ENCODE measurements at regions not wholly inside any gene's neighbourhood (a gene's known extent, or its start where the extent isn't known, plus 50 kb on each side); places are given as distances from the start of the nearest gene placed in this dataset.

GRCh38 chr7:16130111-16131110, 290.9 kb downstream of the CRPPA start:
- peaks cover 0 to 20% (median 3%) of the 10 kb centered on the region in 4 donors for H3K4me1 ChIP-seq
- no peaks in the 10 kb centered on the region for H3K27me3 ChIP-seq
- intact Hi-C loops (cut with DNase I; ENCODE audit: low total_unique reads) = no loop called here
- no peaks in the 10 kb centered on the region for H3K36me3 ChIP-seq
- TF ChIP-seq, protein P1, sequence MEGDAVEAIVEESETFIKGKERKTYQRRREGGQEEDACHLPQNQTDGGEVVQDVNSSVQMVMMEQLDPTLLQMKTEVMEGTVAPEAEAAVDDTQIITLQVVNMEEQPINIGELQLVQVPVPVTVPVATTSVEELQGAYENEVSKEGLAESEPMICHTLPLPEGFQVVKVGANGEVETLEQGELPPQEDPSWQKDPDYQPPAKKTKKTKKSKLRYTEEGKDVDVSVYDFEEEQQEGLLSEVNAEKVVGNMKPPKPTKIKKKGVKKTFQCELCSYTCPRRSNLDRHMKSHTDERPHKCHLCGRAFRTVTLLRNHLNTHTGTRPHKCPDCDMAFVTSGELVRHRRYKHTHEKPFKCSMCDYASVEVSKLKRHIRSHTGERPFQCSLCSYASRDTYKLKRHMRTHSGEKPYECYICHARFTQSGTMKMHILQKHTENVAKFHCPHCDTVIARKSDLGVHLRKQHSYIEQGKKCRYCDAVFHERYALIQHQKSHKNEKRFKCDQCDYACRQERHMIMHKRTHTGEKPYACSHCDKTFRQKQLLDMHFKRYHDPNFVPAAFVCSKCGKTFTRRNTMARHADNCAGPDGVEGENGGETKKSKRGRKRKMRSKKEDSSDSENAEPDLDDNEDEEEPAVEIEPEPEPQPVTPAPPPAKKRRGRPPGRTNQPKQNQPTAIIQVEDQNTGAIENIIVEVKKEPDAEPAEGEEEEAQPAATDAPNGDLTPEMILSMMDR (IDR thresholded peaks at IDR 0.05) = no peak
- peaks cover 4 to 12% (median 5%) of the 10 kb centered on the region in 3 donors for H3K9me3 ChIP-seq
- no peak for DNase-seq
- peak overlapping the region in 1 of 2 donors; percentile 1 for H3K27ac ChIP-seq
- no peak overlapping the region for H3K4me3 ChIP-seq

- peak overlapping the region in 1 of 2 donors; percentile 1 for H3K27ac ChIP-seq
- TF ChIP-seq, protein P1 (IDR thresholded peaks at IDR 0.05) = no peak
- H3K4me1 ChIP-seq = peaks cover 0 to 20% (median 3%) of the 10 kb centered on the region in 4 donors
- H3K27me3 ChIP-seq = no peaks in the 10 kb centered on the region
- no peaks in the 10 kb centered on the region for H3K36me3 ChIP-seq
- H3K9me3 ChIP-seq = peaks cover 4 to 12% (median 5%) of the 10 kb centered on the region in 3 donors
- H3K4me3 ChIP-seq = no peak overlapping the region
- DNase-seq = no peak
- intact Hi-C loops (cut with DNase I; ENCODE audit: low total_unique reads) = no loop called here
Observed at GRCh38 chr7:16129431-16130110, 291.8 kb downstream of the CRPPA start.

DNA sequence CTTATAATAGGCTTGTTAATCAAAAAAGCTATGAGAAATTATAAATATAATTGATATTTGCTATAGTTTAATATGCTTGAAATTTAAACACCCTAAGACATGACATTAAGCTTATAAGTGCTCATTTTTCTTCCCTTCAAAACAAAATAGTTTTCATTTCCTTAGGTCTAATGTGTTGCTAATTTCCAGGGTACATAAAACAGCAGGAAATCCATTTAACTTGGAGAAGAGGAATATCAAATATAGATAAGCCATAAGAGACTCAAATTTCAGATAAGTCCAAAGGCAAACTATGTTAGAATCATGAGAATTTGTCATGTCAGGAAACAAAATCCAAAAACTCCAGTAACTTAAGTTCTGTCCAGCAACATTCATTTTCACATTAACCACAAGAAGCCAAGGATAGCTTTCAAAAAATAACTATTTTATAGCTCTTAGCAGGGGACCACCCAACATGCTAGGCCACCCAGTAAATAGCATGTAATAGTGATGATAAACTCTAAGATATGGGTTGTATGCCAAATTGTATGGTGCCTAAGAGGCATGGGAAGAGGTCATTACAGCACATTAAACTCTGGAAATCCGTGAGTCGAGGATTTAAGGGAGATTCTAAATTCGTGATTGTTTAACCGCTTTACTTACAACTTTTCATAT, 298.1 kb downstream of the CRPPA start:
- no peak overlapping the region for H3K27ac ChIP-seq
- H3K4me3 ChIP-seq = no peak overlapping the region
- H3K36me3 ChIP-seq = no peaks in the 10 kb centered on the region
- no peaks in the 10 kb centered on the region for H3K4me1 ChIP-seq
- H3K9me3 ChIP-seq = peaks cover 4 to 11% (median 5%) of the 10 kb centered on the region in 3 donors
- no peaks in the 10 kb centered on the region for H3K27me3 ChIP-seq
- TF ChIP-seq, protein P1 (IDR thresholded peaks at IDR 0.05) = no peak
- intact Hi-C loops (cut with DNase I; ENCODE audit: low total_unique reads) = no loop called here
- no peak for DNase-seq

DNA sequence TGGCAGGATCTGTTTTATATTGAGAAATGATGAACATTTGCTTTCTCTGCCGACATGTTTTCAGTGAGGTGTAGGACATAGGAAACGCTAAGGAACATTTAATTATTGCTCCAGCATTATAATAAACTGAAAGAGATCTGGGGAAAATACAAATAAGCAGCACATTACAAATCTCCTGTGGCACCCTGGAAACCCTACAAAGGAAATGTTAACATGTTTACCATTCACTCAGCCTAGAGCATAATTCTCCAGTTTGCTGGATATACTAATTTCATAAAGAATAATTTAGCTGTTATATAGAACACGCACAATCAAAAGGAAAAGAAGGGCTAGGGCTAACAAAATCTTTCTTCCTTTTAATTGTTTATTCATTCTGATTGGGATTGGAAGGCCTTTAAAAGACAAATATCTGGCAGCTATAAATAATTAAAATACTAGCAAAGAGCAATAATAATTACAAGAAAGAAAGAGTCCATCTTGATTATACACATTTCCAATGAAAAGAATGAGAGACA, 299.4 kb downstream of the CRPPA start:
- no peaks in the 10 kb centered on the region for H3K4me1 ChIP-seq
- H3K9me3 ChIP-seq = peaks cover 0 to 6% (median 0%) of the 10 kb centered on the region in 3 donors
- H3K4me3 ChIP-seq = no peak overlapping the region
- H3K27ac ChIP-seq = no peak overlapping the region
- no peaks in the 10 kb centered on the region for H3K27me3 ChIP-seq
- DNase-seq = no peak
- TF ChIP-seq, protein P1 (IDR thresholded peaks at IDR 0.05) = no peak
- intact Hi-C loops (cut with DNase I; ENCODE audit: low total_unique reads) = no loop called here
- H3K36me3 ChIP-seq = no peaks in the 10 kb centered on the region

DNA sequence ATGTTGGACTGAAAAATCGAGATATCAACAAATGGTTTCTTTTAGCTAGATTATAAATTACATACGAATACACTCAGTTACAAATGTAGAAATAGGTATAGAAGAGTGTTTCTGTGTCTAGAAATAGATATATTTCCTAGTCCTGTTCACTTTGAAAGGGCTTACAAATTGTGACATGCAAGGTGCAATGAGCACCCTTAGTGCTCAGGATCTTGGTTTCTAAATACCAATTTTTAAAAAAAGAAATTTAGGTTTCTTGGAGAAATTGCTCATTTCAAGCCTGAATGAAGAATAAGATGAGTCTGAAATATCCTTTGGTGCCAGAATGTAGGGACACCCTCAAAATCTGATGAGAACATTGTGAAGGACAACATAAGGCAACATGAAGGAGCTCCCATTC, 306.0 kb downstream of the CRPPA start:
- H3K27ac ChIP-seq = no peak overlapping the region
- no peaks in the 10 kb centered on the region for H3K27me3 ChIP-seq
- no peak for DNase-seq
- H3K4me3 ChIP-seq = no peak overlapping the region
- intact Hi-C loops (cut with DNase I; ENCODE audit: low total_unique reads) = no loop called here
- H3K4me1 ChIP-seq = no peaks in the 10 kb centered on the region
- peaks cover 0 to 13% (median 0%) of the 10 kb centered on the region in 3 donors for H3K9me3 ChIP-seq
- TF ChIP-seq, protein P1 (IDR thresholded peaks at IDR 0.05) = no peak
- no peaks in the 10 kb centered on the region for H3K36me3 ChIP-seq

All from tibial artery (tissue), 4 donors.